HG03066 (cell line): ENCODE measurements at regions not wholly inside any gene's neighbourhood (a gene's known extent, or its start where the extent isn't known, plus 50 kb on each side); places are given as distances from the start of the nearest gene placed in this dataset.

Experiments used
- ATAC-seq: cut with Tn5 transposase; IDR thresholded peaks from one replicate; pipeline ENCODE4 v1.9.1; 2021; ENCODE audit warnings: low read depth; ENCODE audit not compliant: unreplicated experiment

- ATAC-seq: no peak
Measured at GRCh38 chr1:94602316-94602715, 60.8 kb upstream of the F3 start.

DNA sequence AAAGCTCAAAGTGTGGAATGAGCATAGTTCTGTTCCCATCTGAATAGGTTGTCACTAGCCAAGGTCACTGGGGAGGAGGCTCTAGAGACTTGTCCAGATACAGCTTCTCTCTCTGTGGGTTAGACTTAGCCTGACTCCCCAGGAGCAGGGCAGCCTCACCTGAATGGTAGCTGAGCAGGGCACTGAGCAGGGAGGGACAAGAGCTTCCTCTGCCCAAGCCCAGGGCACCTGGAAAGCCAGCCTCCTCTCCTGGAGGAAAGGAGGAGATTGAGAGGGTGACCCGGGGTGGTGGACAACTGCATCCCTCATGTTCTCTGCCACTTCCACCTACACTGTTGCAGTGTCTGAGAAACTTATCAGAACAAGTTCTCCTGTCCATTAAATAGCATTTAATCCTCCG lies 59.0 kb upstream of the F3 start:
- no peak for ATAC-seq

DNA sequence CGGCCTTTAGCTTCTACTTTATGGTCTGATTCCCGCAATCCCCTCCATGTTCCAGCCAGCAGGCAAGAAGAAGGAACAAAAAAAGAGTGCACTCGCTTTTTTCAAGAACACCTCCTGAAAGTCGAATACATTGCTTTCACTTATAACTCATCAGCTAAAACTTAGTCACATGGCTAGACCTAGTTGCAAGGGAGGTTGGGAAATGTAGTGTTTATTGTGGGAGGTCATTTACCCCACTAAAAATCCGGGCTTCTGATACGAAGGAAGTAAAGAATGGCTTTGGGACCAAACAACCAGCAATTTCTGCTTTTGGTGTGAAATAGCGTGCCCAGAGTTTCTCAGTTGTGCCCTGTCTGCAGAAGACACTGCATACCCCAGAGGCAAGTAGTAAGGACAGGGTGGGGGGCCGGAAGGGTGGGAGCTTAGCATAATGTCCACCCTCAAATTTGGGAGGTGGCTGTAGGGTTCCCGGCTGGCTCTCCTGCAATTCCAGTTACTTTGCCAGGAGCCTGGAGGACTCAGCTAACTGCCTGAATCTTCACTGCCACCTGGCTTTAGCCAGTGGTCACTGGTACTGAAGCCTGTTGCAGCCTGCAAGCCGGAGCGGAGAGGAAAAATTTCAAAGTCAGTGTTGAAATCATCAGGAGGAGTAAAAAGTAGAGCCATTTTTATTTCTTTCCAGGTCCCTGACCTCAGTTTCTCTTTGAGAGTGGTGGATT lies 57.7 kb upstream of the F3 start:
- ATAC-seq: no peak

DNA sequence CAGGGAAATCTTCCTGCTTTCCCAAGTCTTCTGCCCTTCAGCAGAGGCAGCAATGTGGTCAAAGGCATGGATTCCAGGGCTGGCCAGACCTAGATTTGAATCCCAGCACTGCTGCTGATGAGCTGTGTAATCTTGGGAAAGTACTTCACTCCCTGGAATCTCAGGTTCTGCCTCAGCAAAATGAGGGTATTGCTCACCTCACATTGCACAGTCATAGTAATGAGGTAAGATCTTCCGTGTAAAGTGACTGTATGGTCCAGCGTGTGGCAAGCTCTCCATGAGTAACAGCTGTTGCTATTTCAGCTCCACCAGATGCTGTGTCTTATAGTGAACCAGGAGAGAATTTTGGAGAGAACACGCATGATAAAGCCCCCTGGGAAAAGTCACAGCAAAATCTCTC lies 56.1 kb upstream of the F3 start:
- ATAC-seq: no peak

DNA sequence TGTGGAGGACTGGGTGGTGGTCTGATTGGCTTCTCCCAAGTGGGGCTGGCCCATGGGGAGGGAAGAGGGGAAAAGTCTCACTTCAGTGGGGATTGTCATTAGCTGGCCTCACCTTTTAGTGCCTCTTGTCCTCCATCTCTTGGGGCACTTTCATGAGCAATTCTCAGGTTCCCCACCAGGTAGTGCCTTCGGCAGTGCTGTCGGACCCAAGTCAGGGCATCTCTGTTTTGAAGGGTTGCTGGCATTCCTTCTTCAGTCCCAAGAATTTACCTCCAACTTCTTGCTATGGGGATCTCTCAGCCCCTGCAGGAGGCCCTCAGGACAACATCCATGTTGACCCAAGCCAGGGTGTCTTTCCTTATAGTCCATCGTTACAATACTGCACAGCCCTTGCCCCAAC lies 54.7 kb upstream of the F3 start:
- ATAC-seq: no peak

DNA sequence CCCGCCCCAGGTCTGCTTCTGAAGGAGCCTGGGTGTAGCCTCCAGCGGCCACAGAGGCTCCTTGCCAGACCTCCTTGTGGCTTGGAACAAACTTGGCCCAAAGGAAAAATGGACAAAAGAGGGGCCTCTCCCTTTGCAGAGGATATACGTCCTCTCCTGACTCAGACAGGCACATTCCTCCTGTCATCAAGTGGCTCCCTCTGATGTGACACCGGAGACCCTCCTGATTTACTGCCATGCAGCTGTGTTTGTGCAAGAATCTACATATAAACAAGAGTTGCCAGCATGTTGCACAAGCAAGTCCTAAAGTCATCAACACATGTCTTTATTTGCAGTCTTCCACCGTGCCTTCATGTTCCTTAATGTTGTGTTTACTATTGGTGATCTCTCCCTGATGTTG lies 54.1 kb upstream of the F3 start:
- ATAC-seq: no peak

DNA sequence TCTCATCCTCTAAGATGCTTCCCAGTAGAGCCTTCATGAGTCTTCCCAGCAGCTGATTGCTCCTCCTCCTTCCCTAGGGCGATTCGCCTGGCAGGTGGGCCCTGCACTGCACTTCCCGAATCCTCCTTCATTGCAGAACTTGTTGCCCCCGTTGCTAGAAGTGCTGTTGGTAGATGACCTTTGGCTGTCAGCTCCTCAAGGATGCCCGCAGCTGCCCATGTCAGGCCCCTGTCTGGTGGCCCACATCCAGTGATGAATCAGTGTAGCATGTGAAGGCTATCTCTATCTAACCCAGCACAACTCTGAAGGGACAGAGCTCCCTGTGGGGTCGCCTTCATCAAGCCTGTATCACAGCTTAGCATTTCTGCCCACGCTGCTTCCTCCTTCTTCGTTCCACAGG lies 52.1 kb upstream of the F3 start:
- no peak for ATAC-seq

DNA sequence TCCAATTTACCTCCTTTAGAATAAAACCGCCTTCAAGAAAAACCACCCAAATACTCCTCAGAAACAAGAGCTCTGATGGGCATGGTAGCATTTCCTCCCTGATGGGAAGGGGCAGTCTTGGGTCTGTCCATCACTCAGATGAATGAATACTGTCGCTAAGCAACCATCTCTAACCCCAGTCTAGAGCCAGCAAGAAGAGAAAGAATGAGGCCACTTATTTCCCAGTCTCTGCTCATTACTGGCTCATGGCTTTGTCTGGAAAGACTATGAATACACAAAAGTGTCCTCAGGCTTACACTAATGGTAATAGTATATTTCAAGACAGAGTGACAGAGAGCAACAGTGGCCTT lies 51.0 kb upstream of the F3 start:
- ATAC-seq: no peak

DNA sequence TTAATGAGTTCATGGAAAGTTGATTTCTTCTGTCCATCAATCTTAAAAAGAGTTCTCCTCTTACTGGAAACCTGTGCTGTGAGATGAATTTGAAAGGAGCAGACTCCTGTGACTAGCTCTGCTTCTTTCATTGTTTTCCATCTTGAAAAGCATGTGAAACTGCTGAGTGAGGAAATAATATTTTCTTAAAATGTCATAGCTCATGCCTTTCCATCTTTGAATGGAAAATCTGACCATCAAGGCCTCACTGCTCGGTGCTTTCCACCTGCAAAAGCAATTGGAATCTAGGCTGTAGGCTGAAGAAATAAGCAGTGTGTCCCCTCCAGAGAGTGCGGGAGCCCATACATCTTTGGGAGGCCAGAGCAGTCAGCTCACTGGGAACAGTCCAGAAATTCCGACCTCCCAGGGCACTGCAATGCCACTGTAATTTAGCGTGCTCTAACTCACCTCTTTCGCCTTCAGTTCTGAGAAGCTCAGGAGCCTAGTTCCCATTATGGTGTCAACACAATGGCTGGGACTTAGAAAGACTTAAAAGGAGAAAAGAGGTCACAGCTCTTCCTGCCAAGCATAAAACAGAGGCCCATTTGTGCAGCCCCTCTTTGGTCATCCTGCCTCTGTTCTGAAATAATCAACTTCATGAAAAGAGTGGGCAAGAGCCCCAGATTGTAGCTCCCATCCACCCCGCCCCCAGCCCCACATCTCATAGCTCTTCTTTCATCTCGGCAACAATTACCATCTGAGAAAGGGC lies 50.4 kb upstream of the F3 start:
- no peak for ATAC-seq
